ENCODE measurements at regions not wholly inside any gene's neighbourhood (a gene's known extent, or its start where the extent isn't known, plus 50 kb on each side); places are given as distances from the start of the nearest gene placed in this dataset.

DNA sequence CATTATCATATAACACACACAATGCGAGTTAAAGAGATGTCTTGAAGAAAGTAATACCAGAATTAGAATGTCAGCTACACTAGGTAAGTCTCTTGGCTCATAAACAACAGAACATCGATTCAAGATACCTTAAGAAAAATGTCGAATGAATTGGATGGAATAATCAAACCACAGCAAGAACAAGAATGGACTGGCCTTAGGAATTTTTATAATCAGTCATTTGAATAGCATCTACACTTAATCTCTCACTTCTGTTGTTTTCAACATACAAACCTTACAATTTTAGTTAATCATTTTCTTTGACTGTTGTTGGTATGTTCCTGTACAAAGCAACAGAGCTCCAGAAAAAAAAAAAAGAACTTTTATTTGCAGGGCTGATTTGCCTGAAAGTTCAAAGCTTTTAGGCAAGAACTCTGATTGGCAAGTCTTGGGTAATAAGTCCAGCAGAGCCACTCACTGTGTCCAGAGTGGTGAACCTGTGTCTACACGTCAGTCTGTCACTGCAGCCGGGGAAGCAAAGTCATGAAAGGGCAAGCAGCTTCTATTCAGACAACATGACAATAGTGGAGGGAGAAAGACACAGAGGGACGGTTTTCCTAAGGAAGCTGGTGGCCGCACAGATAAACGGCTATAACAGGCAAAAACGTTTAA is 1026.1 kb upstream of the MIR17HG start:
- no peak for TF ChIP-seq POLR2A (IDR thresholded peaks at IDR 0.05)
- TF ChIP-seq, protein P1, sequence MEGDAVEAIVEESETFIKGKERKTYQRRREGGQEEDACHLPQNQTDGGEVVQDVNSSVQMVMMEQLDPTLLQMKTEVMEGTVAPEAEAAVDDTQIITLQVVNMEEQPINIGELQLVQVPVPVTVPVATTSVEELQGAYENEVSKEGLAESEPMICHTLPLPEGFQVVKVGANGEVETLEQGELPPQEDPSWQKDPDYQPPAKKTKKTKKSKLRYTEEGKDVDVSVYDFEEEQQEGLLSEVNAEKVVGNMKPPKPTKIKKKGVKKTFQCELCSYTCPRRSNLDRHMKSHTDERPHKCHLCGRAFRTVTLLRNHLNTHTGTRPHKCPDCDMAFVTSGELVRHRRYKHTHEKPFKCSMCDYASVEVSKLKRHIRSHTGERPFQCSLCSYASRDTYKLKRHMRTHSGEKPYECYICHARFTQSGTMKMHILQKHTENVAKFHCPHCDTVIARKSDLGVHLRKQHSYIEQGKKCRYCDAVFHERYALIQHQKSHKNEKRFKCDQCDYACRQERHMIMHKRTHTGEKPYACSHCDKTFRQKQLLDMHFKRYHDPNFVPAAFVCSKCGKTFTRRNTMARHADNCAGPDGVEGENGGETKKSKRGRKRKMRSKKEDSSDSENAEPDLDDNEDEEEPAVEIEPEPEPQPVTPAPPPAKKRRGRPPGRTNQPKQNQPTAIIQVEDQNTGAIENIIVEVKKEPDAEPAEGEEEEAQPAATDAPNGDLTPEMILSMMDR (IDR thresholded peaks at IDR 0.05) = no peak

All from prostate gland (tissue), 2 donors.